Activated B cell treated with CpG ODN at 0.5 μM for 24 hours (primary cell): ENCODE measurements at regions not wholly inside any gene's neighbourhood (a gene's known extent, or its start where the extent isn't known, plus 50 kb on each side); places are given as distances from the start of the nearest gene placed in this dataset.

ENCODE experiments used
- ATAC-seq: fragments of 200-7000 bp; cut with Tn5 transposase; one replicate; pipeline ENCODE4 v1.10.0; 2021; ENCODE audit warnings: low read depth, mild to moderate bottlenecking, moderate library complexity
- CTCF ChIA-PET: fragments of 350-600 bp; sonication (Branson Sonifier 250); formaldehyde crosslinking; loops from one replicate; lab custom pipeline; 2021; ENCODE audit warnings: antibody characterized with exemption; lab: Charles Lee
- POLR2A ChIA-PET: fragments of 350-600 bp; sonication (Branson Sonifier 250); formaldehyde crosslinking; loops from one replicate; lab custom pipeline; 2021; ENCODE audit warnings: antibody characterized with exemption; lab: Charles Lee
- DNase-seq: peaks from one replicate; pipeline ENCODE4 v3.0.0; 2022
- H3K27ac Mint-ChIP-seq: one replicate; pipeline ENCODE4 v1.8.0; 2020; ENCODE audit warnings: mixed read lengths
- H3K27me3 Mint-ChIP-seq: one replicate; pipeline ENCODE4 v1.8.0; 2021; ENCODE audit warnings: mixed read lengths
- H3K36me3 Mint-ChIP-seq: one replicate; pipeline ENCODE4 v1.8.0; 2021; ENCODE audit warnings: low read depth, mixed read lengths
- H3K4me1 Mint-ChIP-seq: one replicate; pipeline ENCODE4 v1.8.0; 2021; ENCODE audit warnings: mixed read lengths
- H3K4me3 Mint-ChIP-seq: one replicate; pipeline ENCODE4 v1.8.0; 2020; ENCODE audit warnings: mild to moderate bottlenecking, mixed read lengths
- H3K9me3 Mint-ChIP-seq: one replicate; pipeline ENCODE4 v1.8.0; 2020; ENCODE audit warnings: mixed read lengths
- CTCF ChIP-seq: fragments of 200-600 bp; IDR thresholded peaks from one replicate; pipeline ENCODE4 v1.8.0; 2022; ENCODE audit warnings: antibody characterized with exemption, mild to moderate bottlenecking
- intact Hi-C: fragments of 100-400 bp; cut with micrococcal nuclease; formaldehyde crosslinking; loops from one replicate; pipeline ENCODE4 v1.15.1; 2024

GRCh38 chr13:30022796-30023195 lies 172.4 kb upstream of the UBL3 start:
- H3K27me3 Mint-ChIP-seq, result peaks cover 2% of the 10 kb centered on the region
- no peak overlapping the region for H3K4me3 Mint-ChIP-seq
- H3K36me3 Mint-ChIP-seq, result no peaks in the 10 kb centered on the region
- DNase-seq, result no peak
- intact Hi-C loops, result no loop called here
- no peak for ATAC-seq
- CTCF ChIA-PET, result no interaction called here
- no peak for TF ChIP-seq CTCF
- H3K9me3 Mint-ChIP-seq, result no peaks in the 10 kb centered on the region
- POLR2A ChIA-PET, result no interaction called here
- H3K4me1 Mint-ChIP-seq, result no peaks in the 10 kb centered on the region
- H3K27ac Mint-ChIP-seq, result no peak overlapping the region

GRCh38 chr13:30022256-30022655 lies 171.8 kb upstream of the UBL3 start:
- POLR2A ChIA-PET, result no interaction called here
- no peak overlapping the region for H3K4me3 Mint-ChIP-seq
- no peaks in the 10 kb centered on the region for H3K36me3 Mint-ChIP-seq
- H3K9me3 Mint-ChIP-seq, result no peaks in the 10 kb centered on the region
- DNase-seq (no peak), ATAC-seq (no peak)
- CTCF ChIA-PET, result no interaction called here
- intact Hi-C loops, result no loop called here
- TF ChIP-seq CTCF, result no peak
- H3K27me3 Mint-ChIP-seq, result peaks cover 2% of the 10 kb centered on the region
- no peaks in the 10 kb centered on the region for H3K4me1 Mint-ChIP-seq
- no peak overlapping the region for H3K27ac Mint-ChIP-seq

- TF ChIP-seq CTCF, result no peak
- POLR2A ChIA-PET, result no interaction called here
- Mint-ChIP-seq H3K4me1 (no peaks in the 10 kb centered on the region), H3K4me3 (no peak overlapping the region), H3K36me3 (no peaks in the 10 kb centered on the region), H3K27me3 (peaks cover 2% of the 10 kb centered on the region), H3K9me3 (no peaks in the 10 kb centered on the region), H3K27ac (no peak overlapping the region)
- CTCF ChIA-PET, result no interaction called here
- ATAC-seq, result no peak
- intact Hi-C loops, result no loop called here
- no peak for DNase-seq
These were observed 171.2 kb upstream of the UBL3 start for GRCh38 chr13:30021611-30022010.

- H3K9me3 Mint-ChIP-seq, result no peaks in the 10 kb centered on the region
- intact Hi-C loops, result no loop called here
- CTCF ChIA-PET, result no interaction called here
These were observed 170.4 kb upstream of the UBL3 start for GRCh38 chr13:30020726-30021312.

More at GRCh38 chr13:30020726-30021312, 170.4 kb upstream of the UBL3 start:
- no peak for TF ChIP-seq CTCF
- Mint-ChIP-seq H3K4me3 (no peak overlapping the region), H3K27ac (no peak overlapping the region), H3K27me3 (peaks cover 2% of the 10 kb centered on the region), H3K36me3 (no peaks in the 10 kb centered on the region), H3K4me1 (no peaks in the 10 kb centered on the region)
- ATAC-seq (no peak), DNase-seq (no peak)
- POLR2A ChIA-PET, result no interaction called here
